ENCODE measurements at regions not wholly inside any gene's neighbourhood (a gene's known extent, or its start where the extent isn't known, plus 50 kb on each side); places are given as distances from the start of the nearest gene placed in this dataset.

GRCh38 chr9:89978185-89978584 is 373.4 kb downstream of the GADD45G start:
- no peak for DNase-seq

- DNase-seq: no peak
Measured at GRCh38 chr9:89980600-89980999, 375.8 kb downstream of the GADD45G start.

GRCh38 chr9:89982016-89982415 is 377.2 kb downstream of the GADD45G start:
- DNase-seq: no peak

GRCh38 chr9:89983411-89983810 is 378.6 kb downstream of the GADD45G start:
- no peak for DNase-seq

- DNase-seq: no peak
Measured at GRCh38 chr9:89984214-89984613, 379.4 kb downstream of the GADD45G start.

- DNase-seq: no peak
Measured at GRCh38 chr9:89985068-89985467, 380.3 kb downstream of the GADD45G start.

GRCh38 chr9:89986190-89986589 is 381.4 kb downstream of the GADD45G start:
- no peak for DNase-seq

GRCh38 chr9:89988458-89988857 is 383.6 kb downstream of the GADD45G start:
- no peak for DNase-seq

GRCh38 chr9:89991204-89991790 is 386.5 kb downstream of the GADD45G start:
- DNase-seq: no peak

GRCh38 chr9:89992326-89993198 is 387.8 kb downstream of the GADD45G start:
- DNase-seq: no peak

- DNase-seq: no peak
Measured at GRCh38 chr9:89993678-89994630, 389.1 kb downstream of the GADD45G start.

GRCh38 chr9:89994988-89995613 is 390.3 kb downstream of the GADD45G start:
- DNase-seq: no peak

GRCh38 chr9:89996116-89996515 is 391.3 kb downstream of the GADD45G start:
- DNase-seq: no peak

GRCh38 chr9:89996773-89997172 is 392.0 kb downstream of the GADD45G start:
- DNase-seq: no peak

- DNase-seq: no peak
Measured at GRCh38 chr9:89998633-89999032, 393.8 kb downstream of the GADD45G start.

GRCh38 chr9:89999176-89999533 is 394.3 kb downstream of the GADD45G start:
- no peak for DNase-seq

- peak; percentile 42 for DNase-seq
Measured at GRCh38 chr9:89999534-90000370, 394.9 kb downstream of the GADD45G start.

- no peak for DNase-seq
Measured at GRCh38 chr9:90000925-90001324, 396.1 kb downstream of the GADD45G start.

- no peak for DNase-seq
Measured at GRCh38 chr9:90001747-90002146, 396.9 kb downstream of the GADD45G start.

- peak; percentile 40 for DNase-seq
Measured at GRCh38 chr9:90002397-90003271, 397.8 kb downstream of the GADD45G start.

GRCh38 chr9:90005388-90005787 is 400.6 kb downstream of the GADD45G start:
- DNase-seq: no peak
